GM10847 (cell line): ENCODE measurements at regions not wholly inside any gene's neighbourhood (a gene's known extent, or its start where the extent isn't known, plus 50 kb on each side); places are given as distances from the start of the nearest gene placed in this dataset.

ENCODE experiments used
- POLR2A ChIP-seq: IDR thresholded peaks from 2 replicates; pipeline ENCODE4 v1.6.1; 2011; ENCODE audit not compliant: insufficient read length; ENCODE audit errors: extremely low read depth

- TF ChIP-seq POLR2A: no peak
Observed at GRCh38 chr19:27736225-27736624, 1476.7 kb downstream of the UQCRFS1 start.

- no peak for TF ChIP-seq POLR2A
Observed at GRCh38 chr19:27735314-27735713, 1477.6 kb downstream of the UQCRFS1 start.

GRCh38 chr19:27734496-27735220 is 1478.3 kb downstream of the UQCRFS1 start:
- TF ChIP-seq POLR2A: no peak

- TF ChIP-seq POLR2A: no peak
Observed at GRCh38 chr19:27733551-27734266, 1479.2 kb downstream of the UQCRFS1 start.

GRCh38 chr19:27729332-27729731 is 1483.6 kb downstream of the UQCRFS1 start:
- no peak for TF ChIP-seq POLR2A

- TF ChIP-seq POLR2A: no peak
Observed at GRCh38 chr19:27722625-27723024, 1490.3 kb downstream of the UQCRFS1 start.

- no peak for TF ChIP-seq POLR2A
Observed at GRCh38 chr19:27720155-27720554, 1492.8 kb downstream of the UQCRFS1 start.

GRCh38 chr19:27719034-27719433 is 1493.9 kb downstream of the UQCRFS1 start:
- TF ChIP-seq POLR2A: no peak

- TF ChIP-seq POLR2A: no peak
Observed at GRCh38 chr19:27718234-27718633, 1494.7 kb downstream of the UQCRFS1 start.

GRCh38 chr19:27717825-27718224 is 1495.1 kb downstream of the UQCRFS1 start:
- no peak for TF ChIP-seq POLR2A

GRCh38 chr19:27716922-27717321 is 1496.0 kb downstream of the UQCRFS1 start:
- TF ChIP-seq POLR2A: no peak

GRCh38 chr19:27714857-27715256 is 1498.1 kb downstream of the UQCRFS1 start:
- no peak for TF ChIP-seq POLR2A

GRCh38 chr19:27709496-27709895 is 1503.5 kb downstream of the UQCRFS1 start:
- no peak for TF ChIP-seq POLR2A

GRCh38 chr19:27705896-27706295 is 1507.1 kb downstream of the UQCRFS1 start:
- TF ChIP-seq POLR2A: no peak

- TF ChIP-seq POLR2A: no peak
Observed at GRCh38 chr19:27694361-27695055, 1518.4 kb downstream of the UQCRFS1 start.

- no peak for TF ChIP-seq POLR2A
Observed at GRCh38 chr19:27691991-27692390, 1521.0 kb downstream of the UQCRFS1 start.
